ENCODE measurements at regions not wholly inside any gene's neighbourhood (a gene's known extent, or its start where the extent isn't known, plus 50 kb on each side); places are given as distances from the start of the nearest gene placed in this dataset.

GRCh38 chr3:164341086-164341485, 737.2 kb downstream of the SI start:
- Histone ChIP-seq H3K9me3 (ENCODE audit: control insufficient read depth, low read depth, low read length) (no peaks in the 10 kb centered on the region), H2BK120ac (ENCODE audit: low read depth, low read length, poor library complexity, severe bottlenecking) (no peak overlapping the region), H3K4ac (ENCODE audit: low read depth, low read length) (no peak overlapping the region), H3K56ac (ENCODE audit: insufficient read length, low read depth, low read length) (no peak overlapping the region), H3K23me2 (ENCODE audit: insufficient read length, low read depth, low read length, poor library complexity, severe bottlenecking) (no peaks in the 10 kb centered on the region), H3K79me2 (ENCODE audit: insufficient read depth, low read length) (no peaks in the 10 kb centered on the region), H3T11ph (ENCODE audit: low read length) (no peak overlapping the region), H3K18ac (ENCODE audit: insufficient read length, low read depth, low read length) (no peak overlapping the region), H3K27ac (ENCODE audit: insufficient read length, low read depth, low read length) (no peak overlapping the region), H2BK20ac (ENCODE audit: low read depth, low read length, poor library complexity, severe bottlenecking) (no peak overlapping the region), H2AK5ac (ENCODE audit: insufficient read length, low read length) (no peak overlapping the region), H2BK15ac (ENCODE audit: low read depth, low read length) (no peak overlapping the region), H3K79me1 (ENCODE audit: insufficient read depth, low read depth, low read length, poor library complexity, severe bottlenecking) (no peaks in the 10 kb centered on the region), H3K14ac (ENCODE audit: insufficient read depth, low read length) (no peak overlapping the region), H3K23ac (ENCODE audit: insufficient read length, low read depth, low read length) (no peak overlapping the region), H4K8ac (replicated peaks; ENCODE audit: insufficient read length, low read depth, low read length) (no peak overlapping the region), H2AFZ (ENCODE audit: low read length) (no peak overlapping the region), H3K27me3 (ENCODE audit: insufficient read depth, low read length) (no peaks in the 10 kb centered on the region), H3K4me1 (ENCODE audit: insufficient read depth, low read length) (no peaks in the 10 kb centered on the region), H2BK12ac (ENCODE audit: insufficient read length, low read depth, low read length) (no peak overlapping the region), H4K5ac (ENCODE audit: insufficient read length, low read depth, low read length) (no peak overlapping the region), H4K91ac (ENCODE audit: insufficient read length, low read depth, low read length) (no peak overlapping the region), H2BK5ac (ENCODE audit: insufficient read length, low read length) (no peak overlapping the region), H3K9ac (ENCODE audit: extremely low read depth, insufficient read length, low read length) (no peak overlapping the region), H3K4me2 (ENCODE audit: insufficient read depth, insufficient read length, low read length) (no peak overlapping the region), H4K20me1 (ENCODE audit: control insufficient read depth, insufficient read depth, insufficient read length) (no peaks in the 10 kb centered on the region)
- no peak for TF ChIP-seq CTCF (conservative IDR thresholded peaks at IDR 0.05)
- peaks cover 0 to 10% (median 8%) of the 10 kb centered on the region in 3 experiments; a peak in 5 of 7 replicates for H3K36me3 Mint-ChIP-seq (ENCODE audit: insufficient read depth in 1 of 3, low read depth in 3 of 3)
- H3K27me3 Mint-ChIP-seq (ENCODE audit: low read depth) = peaks cover 2% of the 10 kb centered on the region; the same call in 1 of the 2 replicates
- WGBS (ENCODE audit: extremely low coverage, insufficient read length, low lambda C conversion rate) = no CpG with 5 or more reads among the region's 20 CpGs
- H3K27ac Mint-ChIP-seq = no peak overlapping the region
- H3K9me3 Mint-ChIP-seq = peaks cover 13 to 19% of the 10 kb centered on the region in 2 experiments
- DNase-seq = no peak
- H3K4me1 Mint-ChIP-seq = 0 out of 4 replicates have a peak, but pooled peaks cover 0 to 3% of the 10 kb centered on the region in 2 experiments
- no peak overlapping the region for H3K4me3 Mint-ChIP-seq
